Activated CD8-positive, alpha-beta T cell treated with anti-CD3 and anti-CD28 coated beads for 36 hours (primary cell): ENCODE measurements at regions not wholly inside any gene's neighbourhood (a gene's known extent, or its start where the extent isn't known, plus 50 kb on each side); places are given as distances from the start of the nearest gene placed in this dataset.

Experiments
- ATAC-seq: fragments of 200-7000 bp; cut with Tn5 transposase; one replicate; pipeline ENCODE4 v1.10.0; 2021; ENCODE audit warnings: mild to moderate bottlenecking, moderate library complexity
- CTCF ChIA-PET: fragments of 350-600 bp; sonication (Branson Sonifier 250); formaldehyde crosslinking; loops from one replicate; lab custom pipeline; 2021; ENCODE audit warnings: antibody characterized with exemption; lab: Charles Lee
- POLR2A ChIA-PET: fragments of 350-600 bp; sonication (Branson Sonifier 250); formaldehyde crosslinking; loops from one replicate; lab custom pipeline; 2021; ENCODE audit warnings: antibody characterized with exemption; lab: Charles Lee
- DNase-seq: peaks from one replicate; pipeline ENCODE4 v3.0.0-alpha.2; 2020
- H3K27ac Mint-ChIP-seq: one replicate; pipeline ENCODE4 v1.8.0; 2021; ENCODE audit warnings: mild to moderate bottlenecking, mixed read lengths
- H3K27me3 Mint-ChIP-seq: one replicate; pipeline ENCODE4 v1.8.0; 2021; ENCODE audit warnings: mixed read lengths
- H3K36me3 Mint-ChIP-seq: one replicate; pipeline ENCODE4 v1.8.0; 2021; ENCODE audit warnings: low read depth, mixed read lengths
- H3K4me1 Mint-ChIP-seq: one replicate; pipeline ENCODE4 v1.8.0; 2021; ENCODE audit warnings: low read depth, mixed read lengths
- H3K4me3 Mint-ChIP-seq: one replicate; pipeline ENCODE4 v1.8.0; 2021; ENCODE audit warnings: mild to moderate bottlenecking, moderate library complexity, mixed read lengths
- H3K9me3 Mint-ChIP-seq: one replicate; pipeline ENCODE4 v1.8.0; 2021; ENCODE audit warnings: mixed read lengths
- CTCF ChIP-seq: fragments of 200-600 bp; IDR thresholded peaks from one replicate; pipeline ENCODE4 v1.8.0; 2022; ENCODE audit warnings: antibody characterized with exemption, mild to moderate bottlenecking
- intact Hi-C: fragments of 100-400 bp; cut with micrococcal nuclease; formaldehyde crosslinking; loops from one replicate; pipeline ENCODE4 v1.10.0; 2022

- Mint-ChIP-seq H3K9me3 (peaks cover 19% of the 10 kb centered on the region), H3K27me3 (peaks cover 1% of the 10 kb centered on the region), H3K4me1 (no peaks in the 10 kb centered on the region), H3K27ac (no peak overlapping the region), H3K36me3 (peaks cover 8% of the 10 kb centered on the region), H3K4me3 (no peak overlapping the region)
- ChIA-PET CTCF (no interaction called here), POLR2A (no interaction called here)
- intact Hi-C loops, result no loop called here
- no peak for ATAC-seq
- no peak for TF ChIP-seq CTCF
- no peak for DNase-seq
Observed at GRCh38 chr10:31171402-31172083, 139.9 kb upstream of the ZNF438 start.

- Mint-ChIP-seq H3K27ac (no peak overlapping the region), H3K4me3 (no peak overlapping the region), H3K4me1 (no peaks in the 10 kb centered on the region), H3K9me3 (peaks cover 19% of the 10 kb centered on the region), H3K27me3 (peaks cover 1% of the 10 kb centered on the region), H3K36me3 (peaks cover 8% of the 10 kb centered on the region)
- intact Hi-C loops, result no loop called here
- no peak for TF ChIP-seq CTCF
- no peak for DNase-seq
- ChIA-PET CTCF (no interaction called here), POLR2A (interaction anchor here (1.1 kb wide), 1 partner anchor 8 kb away, joined by 3 read pairs; no protein-coding TSS in a partner anchor)
- ATAC-seq, result no peak
Observed at GRCh38 chr10:31172925-31173324, 141.3 kb upstream of the ZNF438 start.

- Mint-ChIP-seq H3K36me3 (peaks cover 8% of the 10 kb centered on the region), H3K27me3 (peaks cover 1% of the 10 kb centered on the region), H3K4me3 (no peak overlapping the region), H3K4me1 (no peaks in the 10 kb centered on the region), H3K27ac (no peak overlapping the region), H3K9me3 (peaks cover 19% of the 10 kb centered on the region)
- TF ChIP-seq CTCF, result no peak
- intact Hi-C loops, result no loop called here
- ATAC-seq (no peak), DNase-seq (no peak)
- POLR2A ChIA-PET, result interaction anchor here (1.1 to 1.2 kb wide), 2 partner anchors 9 to 12 kb away, joined by 3 read pairs; no protein-coding TSS in a partner anchor
- CTCF ChIA-PET, result interaction anchor here (1.1 to 1.3 kb wide), 2 partner anchors 90 to 317 kb away, joined by 3 read pairs; no protein-coding TSS in a partner anchor
Observed at GRCh38 chr10:31173752-31174151, 142.1 kb upstream of the ZNF438 start.

GRCh38 chr10:31179091-31179680, 139.8 kb upstream of the ZEB1 start:
- no peak for TF ChIP-seq CTCF
- H3K9me3 Mint-ChIP-seq, result peaks cover 7% of the 10 kb centered on the region
- no peak for DNase-seq
- intact Hi-C loops, result no loop called here
- H3K27ac Mint-ChIP-seq, result no peak overlapping the region
- H3K4me1 Mint-ChIP-seq, result no peaks in the 10 kb centered on the region
- POLR2A ChIA-PET, result interaction anchor here (0.6 kb wide), 1 partner anchor 24 kb away, joined by 3 read pairs; no protein-coding TSS in a partner anchor
- H3K4me3 Mint-ChIP-seq, result no peak overlapping the region
- CTCF ChIA-PET, result no interaction called here
- H3K27me3 Mint-ChIP-seq, result no peaks in the 10 kb centered on the region
- ATAC-seq, result no peak
- H3K36me3 Mint-ChIP-seq, result peaks cover 8% of the 10 kb centered on the region
